Renal cortical epithelial cell (primary cell): ENCODE measurements at regions not wholly inside any gene's neighbourhood (a gene's known extent, or its start where the extent isn't known, plus 50 kb on each side); places are given as distances from the start of the nearest gene placed in this dataset.

Experiments used
- DNase-seq: peaks from one replicate; pipeline ENCODE4 v3.0.0-alpha.2; 2011; ENCODE audit warnings: low read depth

DNA sequence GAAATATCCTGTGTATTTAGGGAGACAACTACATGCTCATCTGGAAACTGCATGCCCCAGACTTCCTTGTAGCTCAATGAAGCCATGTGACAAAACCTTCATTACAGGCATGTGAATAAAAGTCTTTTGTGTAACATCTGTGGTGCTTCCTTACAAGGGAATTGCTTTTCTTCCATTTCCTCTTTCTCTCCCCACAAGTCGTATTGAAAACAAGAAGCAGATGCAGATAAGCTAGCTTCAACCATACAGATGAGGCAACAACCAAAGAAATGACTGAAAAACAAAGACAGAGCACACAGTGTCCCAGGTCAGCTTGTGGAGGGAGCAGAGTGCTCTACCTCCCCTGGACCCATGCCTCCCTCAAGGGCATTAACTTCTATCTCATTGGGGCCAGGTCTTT lies 115.8 kb upstream of the INPP4B start:
- DNase-seq: no peak

DNA sequence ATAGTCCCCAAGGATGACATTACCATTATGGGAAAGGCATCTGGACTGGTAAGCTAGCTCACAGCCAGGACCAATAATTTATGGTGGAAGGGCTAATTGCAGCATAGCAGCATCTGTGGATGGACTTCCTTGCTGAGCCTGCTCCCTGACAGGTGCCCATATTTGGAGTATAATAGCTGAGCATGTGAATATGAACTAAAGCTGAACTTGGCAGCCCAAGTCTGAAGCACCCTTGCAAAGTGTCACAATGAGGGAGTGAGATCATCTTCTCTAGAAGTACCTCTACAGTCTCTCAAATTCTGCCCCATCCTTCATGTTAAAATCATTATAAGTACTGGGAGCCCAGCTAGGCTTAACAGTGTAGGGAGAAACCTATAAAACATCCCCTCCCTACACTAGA lies 128.2 kb upstream of the INPP4B start:
- DNase-seq: no peak

DNA sequence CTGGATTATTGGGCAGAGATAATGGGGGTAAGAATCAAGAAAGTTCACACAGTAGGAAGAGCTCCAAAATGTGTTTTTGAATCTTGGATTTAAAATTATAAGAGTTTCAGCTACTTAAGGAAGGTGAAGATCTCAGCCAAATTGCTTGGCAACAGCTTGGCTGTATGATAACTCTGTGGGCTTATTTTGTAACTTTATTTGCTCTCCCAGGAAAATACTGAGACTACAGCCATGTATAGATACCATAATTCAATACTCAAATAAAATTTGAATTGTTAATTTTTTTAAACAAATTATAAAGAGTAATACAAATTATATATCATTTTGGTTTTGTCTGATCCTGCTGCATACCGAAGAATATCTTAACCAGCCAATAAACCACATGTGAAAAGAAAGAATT lies 129.5 kb upstream of the INPP4B start:
- no peak for DNase-seq

DNA sequence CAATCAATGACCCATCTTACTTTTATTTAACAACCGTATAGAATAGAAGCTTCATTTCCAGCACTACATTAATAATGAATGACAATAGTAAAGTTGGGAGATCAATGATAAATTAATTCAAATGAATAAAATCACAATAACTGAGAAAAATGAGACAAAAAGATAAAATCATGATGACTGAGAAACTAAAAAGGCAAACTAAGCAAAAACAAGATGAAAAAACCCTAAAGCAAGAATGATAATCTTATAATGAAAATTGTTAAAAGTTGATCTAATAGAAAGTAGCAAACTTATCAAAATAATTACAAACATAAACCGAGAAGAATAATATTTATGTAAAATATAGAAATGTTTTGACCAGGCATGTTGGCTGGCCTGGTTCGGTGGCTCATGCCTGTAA lies 130.4 kb upstream of the INPP4B start:
- DNase-seq: no peak

DNA sequence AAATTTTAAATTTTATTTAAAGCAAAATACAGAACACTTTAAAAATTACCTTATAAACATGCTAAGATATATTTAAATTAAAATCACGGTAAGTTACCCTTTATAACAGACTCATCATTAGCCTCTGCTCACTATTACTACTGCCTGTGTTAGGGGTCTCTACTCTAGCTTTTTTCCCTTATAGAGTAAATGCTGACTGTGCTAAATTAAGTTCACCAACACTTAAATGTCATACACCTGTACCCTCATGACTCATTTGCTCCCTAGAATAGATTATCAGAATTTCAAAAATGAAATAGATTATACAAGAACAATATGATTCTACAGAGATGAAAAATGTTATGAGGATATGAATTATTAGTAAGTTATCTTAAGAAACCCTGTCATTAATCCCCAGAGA lies 131.1 kb upstream of the INPP4B start:
- DNase-seq: no peak

DNA sequence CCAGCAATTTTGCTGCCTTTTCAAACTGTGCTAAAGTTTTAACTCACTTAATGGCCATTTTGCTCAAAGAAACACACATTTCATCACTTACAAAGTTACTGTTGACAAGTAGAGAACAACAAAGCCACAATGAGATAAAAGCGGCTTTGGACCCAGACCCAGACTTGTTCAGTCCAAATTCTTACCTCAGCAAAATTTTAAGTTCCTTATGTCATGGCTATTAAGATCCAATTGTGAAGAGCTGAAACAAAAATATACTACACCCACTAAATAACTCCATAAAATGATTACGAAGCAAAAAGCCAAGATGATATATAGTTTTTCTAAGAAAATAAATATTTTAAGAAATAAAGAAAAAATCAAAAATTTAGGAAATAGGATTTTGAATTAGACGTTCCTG lies 137.0 kb upstream of the INPP4B start:
- DNase-seq: no peak

DNA sequence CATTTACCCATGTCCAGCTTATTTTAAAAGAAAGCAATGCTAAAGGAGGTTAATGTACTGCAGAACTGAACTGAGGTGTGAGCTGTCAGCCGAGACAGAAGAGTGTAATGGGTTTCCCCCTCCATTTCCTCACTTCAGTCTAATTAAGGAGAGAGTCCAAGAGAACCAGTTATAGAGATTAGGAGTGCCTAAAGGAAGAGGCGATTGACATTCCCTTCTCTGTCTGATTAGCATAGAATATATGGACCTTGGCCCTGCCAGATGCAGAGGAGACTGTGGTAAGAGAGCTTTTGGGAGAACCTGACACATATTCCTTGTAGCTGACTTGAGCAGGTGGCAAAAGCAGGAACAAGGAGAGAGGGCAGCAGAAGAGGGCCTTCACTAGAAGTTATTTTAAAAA lies 137.5 kb upstream of the INPP4B start:
- DNase-seq: no peak

DNA sequence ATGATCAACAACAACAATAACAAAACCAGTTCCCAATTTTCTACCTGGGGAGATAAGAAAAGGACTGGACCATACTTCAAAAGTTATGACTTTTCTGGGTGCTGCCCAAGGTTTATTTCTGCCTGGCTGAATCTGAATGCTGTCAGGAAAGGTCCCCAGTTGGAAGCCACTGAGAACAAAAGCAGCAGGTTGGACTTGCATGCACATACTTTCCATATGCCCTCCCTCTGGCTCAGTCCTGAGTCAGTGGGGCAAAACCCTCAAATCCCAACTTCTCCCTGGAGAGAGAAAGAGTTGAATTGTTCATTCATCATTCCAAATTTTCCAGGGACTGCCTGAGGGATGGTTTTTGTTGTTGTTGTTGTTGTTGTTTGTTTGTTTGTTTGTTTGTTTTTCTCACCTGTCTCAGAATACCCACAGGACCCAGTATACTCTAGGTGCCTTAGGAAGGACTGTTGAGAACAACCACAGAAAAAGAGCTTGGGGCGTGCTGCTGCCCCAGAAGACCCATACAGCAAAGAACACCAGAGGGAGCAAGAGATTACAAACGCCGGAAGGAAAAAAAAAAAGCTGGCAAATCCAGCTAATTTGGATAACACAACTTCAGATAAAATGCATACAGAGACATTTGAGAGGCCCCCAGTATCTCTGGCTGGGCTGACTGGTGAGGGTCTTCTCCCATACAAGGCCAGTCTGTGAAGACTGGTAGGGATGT lies 138.9 kb upstream of the INPP4B start:
- DNase-seq: peak; percentile 42

DNA sequence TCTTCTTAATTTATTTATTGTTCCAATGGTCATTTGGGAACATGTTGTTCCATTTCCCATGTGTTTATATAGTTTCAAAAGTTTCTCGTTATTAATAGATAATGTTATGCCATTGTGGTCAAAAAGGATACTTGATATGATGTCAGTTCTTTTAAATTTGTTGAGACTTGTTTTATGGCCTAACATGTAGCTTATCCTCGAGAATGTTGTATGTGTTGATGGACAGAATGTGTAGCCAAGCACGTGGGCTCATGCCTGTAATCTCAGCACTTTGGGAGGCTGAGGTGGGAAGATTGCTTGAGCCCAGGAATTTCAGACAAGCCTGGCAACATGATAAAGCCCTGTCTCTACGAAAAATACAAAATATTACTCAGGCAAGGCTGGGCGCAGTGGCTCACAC lies 168.5 kb upstream of the USP38 start:
- DNase-seq: no peak

DNA sequence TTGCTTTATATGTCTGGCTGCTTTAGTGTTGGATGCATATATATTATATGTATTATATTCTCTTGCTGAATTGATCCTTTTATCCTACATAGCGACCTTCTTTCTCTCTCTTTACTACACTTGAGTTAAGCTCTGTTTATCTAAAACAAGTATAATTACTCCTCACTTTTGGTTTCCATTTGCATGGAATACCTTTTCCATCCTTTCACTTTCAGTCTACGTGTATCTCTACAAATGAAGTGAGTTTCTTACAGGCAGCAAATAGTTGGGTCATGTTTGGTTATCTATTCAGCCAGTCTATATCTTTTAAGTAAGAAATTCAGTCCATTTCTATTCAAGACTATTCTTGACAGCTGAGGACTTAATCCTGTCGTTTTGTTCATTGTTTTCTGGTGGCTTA lies 167.5 kb upstream of the USP38 start:
- DNase-seq: no peak

DNA sequence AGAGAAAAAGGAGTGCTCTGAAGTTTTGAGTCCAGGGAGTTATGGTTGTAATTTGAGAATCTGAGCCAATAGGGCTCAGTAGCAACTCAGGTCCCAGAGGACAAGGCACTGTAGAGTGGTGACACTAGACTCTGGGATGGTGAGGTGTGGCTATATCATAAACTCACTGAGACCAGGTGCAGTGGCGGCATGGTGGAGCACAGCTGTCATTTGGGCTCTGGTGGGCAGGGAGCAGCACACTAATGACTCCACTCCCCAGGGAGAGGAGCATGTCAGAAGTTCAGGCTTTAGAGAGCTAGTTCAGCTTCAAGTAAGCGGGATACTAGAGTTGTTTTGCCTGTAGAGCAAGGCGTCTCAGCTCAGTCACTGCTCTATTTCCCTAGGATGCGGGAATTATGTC lies 165.4 kb upstream of the USP38 start:
- DNase-seq: no peak

DNA sequence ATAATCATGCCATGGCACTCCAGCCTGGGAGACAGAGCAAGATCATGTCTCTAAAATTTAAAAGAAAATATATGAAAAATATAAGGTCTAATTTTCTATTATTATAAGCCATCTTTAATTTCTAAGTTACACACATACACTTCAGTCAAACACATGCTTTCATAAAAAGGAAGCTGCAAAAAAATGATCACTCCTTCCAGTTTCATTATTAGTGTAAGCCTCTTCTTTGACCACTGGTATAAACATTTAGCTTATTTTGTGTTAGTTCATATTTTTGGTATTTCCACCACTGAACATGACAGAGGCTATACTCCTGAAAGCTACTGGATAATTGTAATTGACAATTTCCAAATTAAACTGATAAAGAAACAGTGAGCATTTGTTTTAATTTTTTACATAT lies 163.3 kb upstream of the USP38 start:
- DNase-seq: no peak

DNA sequence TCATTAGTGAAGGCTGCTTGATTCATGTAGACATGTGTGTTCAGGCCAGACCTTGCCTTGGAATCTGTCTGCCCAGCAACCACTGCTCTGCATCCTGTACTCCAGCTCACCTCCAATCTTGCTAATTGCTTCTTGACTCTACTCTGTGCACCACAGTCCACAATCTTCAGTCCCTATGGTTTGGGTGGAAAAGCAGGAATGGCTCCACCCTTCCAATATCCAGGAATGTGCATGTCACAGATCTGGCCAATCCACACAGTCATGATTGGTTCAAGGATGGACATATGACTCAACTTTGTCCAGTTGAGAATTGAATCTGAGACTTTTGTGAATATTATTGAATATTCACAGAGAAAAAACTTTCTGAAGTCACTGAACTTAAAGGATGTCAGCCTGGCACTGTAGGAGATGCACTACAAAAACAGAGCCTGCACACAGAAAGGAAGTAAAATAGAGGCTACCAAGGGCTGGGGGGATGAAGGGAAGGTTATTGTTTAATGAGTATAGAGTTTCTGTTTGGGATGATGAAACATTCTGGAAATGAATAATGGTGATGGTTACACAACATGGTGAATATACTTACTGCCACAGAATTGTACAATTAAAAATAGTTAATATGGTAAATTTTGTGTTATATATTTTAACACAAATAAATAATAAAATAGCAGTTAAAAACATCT lies 161.3 kb upstream of the USP38 start:
- DNase-seq: peak; percentile 45

DNA sequence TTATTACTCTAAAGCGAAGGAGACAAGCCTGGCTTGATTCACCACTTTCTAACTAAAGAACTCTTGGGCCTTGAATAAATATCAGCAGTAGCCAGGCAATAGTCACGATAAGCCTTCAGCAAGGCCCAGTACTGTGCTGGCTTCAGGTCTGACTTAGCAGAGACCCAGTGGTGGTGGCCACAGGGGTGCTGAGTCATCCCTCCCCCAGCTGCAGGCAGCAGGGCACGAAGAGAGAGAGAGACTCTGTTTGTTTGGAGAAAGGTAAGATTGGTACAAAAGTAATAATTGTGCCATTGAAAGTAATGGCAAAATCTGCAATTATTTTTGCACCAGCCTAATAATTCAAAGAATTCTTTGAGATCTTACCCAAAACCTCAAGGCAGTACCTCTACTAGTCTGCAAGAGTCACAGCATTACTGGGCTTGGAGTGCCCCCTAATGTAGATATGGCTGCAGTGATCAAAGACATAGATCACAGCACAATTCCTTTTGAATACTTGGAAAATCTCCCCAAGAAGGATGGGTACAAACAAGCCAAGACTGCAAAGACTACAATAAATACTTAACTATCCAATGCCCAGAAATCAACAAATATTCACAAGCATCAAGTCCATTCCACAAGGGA lies 159.5 kb upstream of the USP38 start:
- peak; percentile 73 for DNase-seq

DNA sequence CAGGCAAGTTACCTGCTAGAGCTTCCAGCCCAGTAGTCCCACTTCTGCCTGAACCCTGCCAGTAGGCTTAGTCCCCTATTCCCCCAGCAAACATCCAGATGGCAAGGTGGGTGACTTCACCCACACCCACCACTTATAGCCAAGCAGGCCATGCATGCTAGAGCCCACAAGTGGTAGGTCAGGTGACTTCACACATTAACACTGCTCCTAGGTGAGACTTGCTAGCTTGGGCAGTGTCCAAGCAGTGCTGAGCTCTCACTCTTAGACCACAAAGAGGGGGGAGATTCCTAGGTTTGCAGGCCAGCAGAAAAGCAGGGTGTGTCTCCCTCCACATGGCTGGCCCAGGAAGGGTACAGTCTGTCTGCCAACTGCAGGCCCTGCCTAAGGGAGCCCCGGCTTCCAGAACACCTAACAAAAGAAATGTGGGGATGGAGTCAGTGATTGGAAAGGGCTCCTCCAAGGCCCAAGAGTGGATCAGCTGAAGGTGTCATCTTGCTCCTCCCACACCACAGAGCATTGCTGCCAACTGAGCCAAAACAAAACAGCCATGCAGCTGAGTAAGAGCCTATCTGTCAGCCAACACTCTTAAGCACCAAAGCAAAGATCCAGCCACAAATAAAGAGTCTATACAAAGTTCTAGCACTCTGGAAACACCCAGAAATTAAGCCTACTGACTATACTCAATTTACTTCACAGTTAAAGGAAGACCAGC lies 158.1 kb upstream of the USP38 start:
- peak; percentile 19 for DNase-seq

DNA sequence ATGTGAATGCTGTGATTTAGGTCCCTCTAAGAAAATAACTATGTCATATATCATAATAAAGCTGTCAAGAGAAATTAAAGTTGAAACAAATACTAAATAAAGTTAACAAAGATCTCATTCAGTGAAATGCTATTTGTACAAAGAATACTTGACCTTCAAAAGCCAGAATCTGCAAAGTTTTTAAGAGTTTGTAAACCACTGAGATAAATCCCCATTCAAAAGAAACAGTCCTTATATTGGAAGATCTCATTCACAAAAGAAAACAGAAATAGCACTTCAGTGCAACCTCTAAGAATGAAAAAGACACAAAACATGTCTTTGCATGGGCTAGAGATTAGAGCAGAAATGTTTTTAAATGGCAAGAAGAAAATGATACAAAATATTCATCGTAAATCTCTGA lies 149.1 kb upstream of the USP38 start:
- DNase-seq: no peak

DNA sequence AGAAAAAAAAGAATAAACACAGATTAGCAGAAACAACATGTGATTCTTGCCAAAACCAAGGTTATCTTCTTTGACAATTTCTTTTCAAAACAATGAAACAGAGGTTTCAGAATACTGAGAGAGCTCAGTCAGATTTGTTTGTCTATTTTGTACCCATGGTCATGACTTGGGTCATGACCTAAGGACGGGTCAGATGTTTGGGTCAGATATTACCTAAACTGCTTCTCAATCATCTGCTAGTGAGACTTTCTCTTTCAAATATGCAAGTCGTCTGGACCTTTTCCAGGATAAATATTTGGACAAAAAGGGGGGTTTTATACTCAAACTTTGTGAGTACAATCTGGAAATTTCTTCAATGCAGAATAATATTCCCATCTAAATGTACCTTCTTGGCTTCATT lies 148.3 kb upstream of the USP38 start:
- DNase-seq: no peak

DNA sequence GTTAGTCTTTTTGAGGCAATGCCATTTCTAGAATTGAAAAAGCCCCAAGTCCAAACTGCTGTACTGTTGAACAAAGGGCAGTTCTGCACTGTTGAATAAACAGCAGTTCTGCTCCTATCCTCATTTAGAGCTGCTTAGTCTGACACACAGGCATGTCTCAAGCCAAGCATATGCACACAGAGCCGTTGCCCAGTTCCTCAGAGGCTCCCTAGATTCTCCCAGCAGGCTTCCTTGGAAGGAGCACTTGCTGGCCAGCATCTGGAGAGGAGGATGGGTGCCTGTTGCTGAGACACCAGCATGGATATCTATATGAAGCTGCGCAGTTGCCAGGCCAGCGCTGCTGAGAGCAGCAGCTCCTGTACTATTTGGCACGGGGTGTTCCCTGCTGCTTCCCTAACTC lies 138.3 kb upstream of the USP38 start:
- no peak for DNase-seq

DNA sequence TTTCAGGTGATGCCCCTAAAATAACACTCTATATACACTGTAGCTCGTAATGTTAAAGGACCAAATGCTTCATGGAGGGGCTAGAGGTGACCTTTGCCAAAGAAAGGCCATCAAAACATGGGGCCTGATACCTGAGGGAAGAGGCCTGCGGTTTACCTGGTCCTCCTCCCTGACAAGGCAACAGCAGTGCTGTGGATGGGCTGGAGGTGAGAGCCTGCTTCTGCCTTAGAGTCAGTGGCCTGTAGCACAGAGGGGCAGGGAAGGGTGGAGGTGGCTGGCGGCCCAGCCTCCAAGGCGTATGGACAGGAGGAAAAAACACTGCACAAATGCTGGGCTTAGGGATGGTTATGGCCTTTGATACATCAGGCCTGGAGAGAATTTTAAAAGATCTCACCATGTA lies 137.8 kb upstream of the USP38 start:
- no peak for DNase-seq

DNA sequence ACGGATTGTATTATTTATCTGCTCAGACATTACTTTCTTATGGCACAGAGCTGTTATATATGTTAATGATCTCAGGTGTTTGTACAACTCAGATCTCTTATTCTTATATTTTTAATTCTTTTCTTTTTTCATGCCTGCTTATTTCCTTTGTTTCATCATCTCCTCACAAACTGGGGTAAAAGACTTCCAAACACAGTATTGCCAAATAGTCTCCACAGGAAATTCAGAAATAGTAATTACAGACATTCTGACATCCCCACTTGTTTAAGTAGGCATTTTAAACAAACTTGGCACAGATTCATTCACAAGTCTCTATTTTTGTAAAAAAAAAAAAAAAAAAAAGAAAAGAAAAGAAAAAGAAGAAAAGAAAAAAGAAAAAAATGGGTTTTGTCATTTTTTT lies 129.7 kb upstream of the USP38 start:
- no peak for DNase-seq

DNA sequence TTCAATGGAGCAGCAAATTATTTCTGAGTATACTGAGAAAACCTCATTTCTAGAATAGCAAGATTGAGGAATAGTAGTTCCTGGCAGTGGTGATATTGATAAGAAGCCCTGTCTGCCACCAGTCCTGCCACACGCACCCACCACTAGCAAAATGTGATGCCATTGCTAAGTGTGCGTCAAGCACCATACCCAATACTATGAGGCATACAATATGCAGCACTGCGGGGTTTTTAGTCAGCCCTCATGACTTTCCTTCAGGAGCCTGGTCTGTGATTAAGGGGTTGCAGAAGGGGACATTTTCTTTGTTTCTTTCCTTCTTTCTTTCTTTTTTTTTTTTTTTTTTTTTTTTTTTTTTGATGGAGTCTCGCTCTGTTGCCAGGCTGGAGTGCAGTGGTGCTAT lies 128.7 kb upstream of the USP38 start:
- DNase-seq: no peak

DNA sequence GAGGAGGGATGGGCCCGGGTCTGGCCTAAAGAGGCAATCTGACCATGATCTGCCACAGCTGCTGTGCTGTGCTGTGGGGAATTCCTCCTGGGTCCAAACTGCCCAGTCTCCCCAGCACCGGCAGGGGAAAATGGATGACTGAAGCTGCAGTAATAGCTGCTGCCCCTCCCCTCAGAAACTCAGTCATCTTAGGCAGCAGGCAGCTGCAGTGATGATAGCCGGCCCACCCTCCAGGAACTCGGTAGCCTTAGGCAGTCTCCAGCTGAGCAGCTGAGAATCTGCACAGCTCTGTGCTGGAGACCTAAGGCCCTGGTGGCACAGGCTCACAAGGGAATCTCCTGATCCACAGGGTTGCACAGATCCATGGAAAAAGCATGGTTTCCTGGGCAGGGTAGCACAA lies 113.4 kb upstream of the USP38 start:
- no peak for DNase-seq

DNA sequence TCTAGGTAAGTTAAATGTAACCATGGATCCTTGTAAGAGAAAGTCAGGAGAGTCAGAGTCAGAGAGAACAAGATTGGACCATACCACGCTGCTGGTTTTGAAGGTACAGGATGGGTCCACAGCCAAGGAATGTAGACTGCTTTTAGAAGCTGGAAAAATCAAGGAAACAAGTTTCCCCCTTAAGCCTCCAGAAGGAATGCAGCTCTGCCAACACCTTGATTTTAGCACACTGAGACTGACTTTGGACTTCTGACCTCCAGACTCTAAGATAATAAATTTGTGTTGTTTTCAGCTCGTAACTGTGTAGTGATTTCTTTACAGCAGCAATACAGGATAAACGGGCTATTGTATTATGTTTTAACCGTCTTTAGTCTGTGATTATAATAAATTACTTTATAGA lies 108.0 kb upstream of the USP38 start:
- no peak for DNase-seq
